ENCODE measurements at regions not wholly inside any gene's neighbourhood (a gene's known extent, or its start where the extent isn't known, plus 50 kb on each side); places are given as distances from the start of the nearest gene placed in this dataset.

GRCh38 chr12:27179400-27180214 lies 64.5 kb upstream of the STK38L start:
- DNase-seq: peak; percentile 84 to 93

DNA sequence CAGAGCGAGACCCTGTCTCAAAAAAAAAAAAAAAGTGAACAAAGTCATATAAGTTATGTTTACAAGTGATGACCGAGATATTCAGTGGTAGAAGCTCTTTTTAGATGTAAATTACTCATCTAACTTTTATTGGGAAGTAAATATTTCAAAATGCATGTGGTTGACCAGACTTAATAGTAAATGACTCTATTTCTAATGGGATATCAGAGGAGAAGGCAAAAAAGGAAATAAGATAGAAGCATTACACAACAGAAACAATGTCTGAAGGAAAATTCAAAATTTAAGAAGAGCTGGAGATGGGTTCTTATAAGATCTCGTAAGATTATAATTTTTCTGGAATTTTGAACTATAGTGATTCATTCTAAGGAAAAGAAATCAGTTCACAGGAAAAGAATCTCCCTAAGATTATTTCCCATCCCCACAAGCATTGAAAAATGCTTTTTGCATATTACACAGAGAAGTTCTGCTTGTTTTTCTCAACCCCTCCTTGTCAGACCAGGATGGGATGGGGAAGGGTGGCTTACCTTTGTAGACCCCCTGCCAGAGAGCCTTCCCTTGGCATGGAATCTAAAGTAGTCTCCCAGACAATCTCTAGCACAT lies 63.1 kb upstream of the STK38L start:
- peak; percentile 74 to 85 for DNase-seq

- no peak for DNase-seq
Measured at GRCh38 chr12:27183342-27183741, 60.7 kb upstream of the STK38L start.

- no peak for DNase-seq
Measured at GRCh38 chr12:27185234-27186021, 58.7 kb upstream of the STK38L start.

- DNase-seq: no peak
Measured at GRCh38 chr12:27186022-27186839, 57.9 kb upstream of the STK38L start.

GRCh38 chr12:27187697-27188096 lies 56.4 kb upstream of the STK38L start:
- DNase-seq: no peak

- no peak for DNase-seq
Measured at GRCh38 chr12:27190761-27191160, 53.3 kb upstream of the STK38L start.

GRCh38 chr12:27191531-27191930 lies 52.6 kb upstream of the STK38L start:
- no peak for DNase-seq

GRCh38 chr12:27192118-27192802 lies 51.8 kb upstream of the STK38L start:
- DNase-seq: no peak

- peak in 1 of 2 donors; percentile 32 for DNase-seq
Measured at GRCh38 chr12:27193106-27193505, 51.0 kb upstream of the STK38L start.

DNA sequence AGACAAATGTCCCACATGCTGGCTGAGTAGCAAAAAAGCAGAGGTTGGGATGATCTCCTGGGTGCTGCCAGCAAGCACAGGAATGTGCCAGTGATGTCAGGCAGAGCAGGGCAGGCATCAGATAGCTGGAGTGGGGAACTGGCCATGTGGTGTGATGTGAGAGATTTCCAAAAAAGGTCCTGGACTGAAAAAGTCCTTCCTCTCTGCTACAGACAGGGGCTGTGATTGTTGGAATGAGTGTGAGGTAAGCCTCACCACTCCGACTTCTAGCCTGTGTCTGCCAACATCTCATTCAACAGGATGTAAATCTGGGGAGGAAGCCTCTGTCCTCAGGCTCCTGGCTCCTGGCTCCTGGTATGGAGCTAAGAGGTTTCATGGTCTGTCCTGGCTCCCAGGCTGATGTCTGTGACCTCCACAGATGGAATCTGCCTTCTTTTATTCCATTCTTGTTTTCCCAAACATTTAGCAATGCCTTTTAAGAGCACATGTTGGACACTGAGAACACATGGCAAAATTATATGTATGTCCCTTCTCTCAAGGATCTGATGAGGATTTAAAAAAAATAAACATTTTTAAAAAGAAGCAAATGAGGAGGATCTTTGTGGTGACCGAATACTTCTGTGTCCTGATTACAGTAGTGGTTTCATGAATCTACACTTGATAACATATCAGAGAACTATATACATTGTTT lies 50.1 kb upstream of the STK38L start:
- no peak for DNase-seq

Measured in inflammatory macrophage treated with lipopolysaccharide for 1 hour (primary cell).